ENCODE measurements at regions not wholly inside any gene's neighbourhood (a gene's known extent, or its start where the extent isn't known, plus 50 kb on each side); places are given as distances from the start of the nearest gene placed in this dataset.

DNA sequence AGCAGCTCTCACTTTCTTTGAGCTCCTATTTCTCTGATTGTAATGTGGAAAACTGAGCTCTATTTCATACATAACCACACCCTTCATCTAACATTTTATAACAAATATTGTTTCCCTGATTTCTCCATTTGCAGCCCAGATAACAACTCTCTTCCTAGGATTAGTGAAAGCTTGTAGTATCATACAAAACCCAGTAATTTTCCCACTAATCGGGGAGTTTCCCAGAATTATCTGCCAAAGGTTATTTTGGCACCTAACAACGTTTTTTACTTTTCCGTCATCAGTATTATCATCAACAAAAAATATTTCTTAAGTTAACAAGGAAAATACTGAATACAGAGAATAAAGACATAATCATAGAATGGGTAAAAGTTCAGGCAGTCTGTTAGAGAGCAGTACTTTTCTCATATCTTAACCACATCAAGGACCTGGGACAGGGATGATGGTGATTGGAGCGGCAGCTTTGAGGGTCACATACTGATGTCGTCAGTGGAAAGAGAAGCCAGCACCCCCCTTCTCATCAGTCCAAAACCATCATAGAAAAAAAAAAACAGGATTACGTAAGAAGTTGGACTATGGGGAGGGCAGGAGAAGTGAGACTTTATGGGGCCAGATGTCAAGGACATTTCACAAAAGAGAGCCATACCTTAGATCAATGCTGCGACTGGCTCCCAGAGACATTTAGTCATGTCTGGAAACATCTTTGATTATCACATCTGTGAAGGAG is 166.1 kb upstream of the TNFAIP3 start:
- ChIA-PET RAD21 (ENCODE audit: unreplicated experiment) (interaction anchor here (0.9 to 2.1 kb wide), 6 partner anchors 38 to 306 kb away, joined by 3 to 8 read pairs (median 4); partner anchors contain the start of gene TNFAIP3), CTCF (interaction anchor here (0.8 to 6.2 kb wide), 5 partner anchors 14 to 275 kb away, joined by 3 to 97 read pairs (median 11); no protein-coding TSS in a partner anchor), SMC1A (ENCODE audit: uncharacterized antibody, unreplicated experiment) (interaction anchor here (1.0 to 10.7 kb wide), 2 partner anchors 37 to 244 kb away, joined by 4 to 236 read pairs; no protein-coding TSS in a partner anchor), POLR2A (no interaction called here)
- 88% methylated on average over 7 of the region's 7 CpGs for WGBS (ENCODE audit: insufficient coverage, insufficient replicate concordance, low lambda C conversion rate, missing lambda C conversion rate)
- Histone ChIP-seq H3K9ac (ENCODE audit: control insufficient read depth, insufficient read depth, low read length) (no peak overlapping the region), H3K4me3 (no peak overlapping the region), H3K9me3 (replicated peaks; ENCODE audit: control insufficient read depth, insufficient read depth, low read length) (no peaks in the 10 kb centered on the region), H3K36me3 (ENCODE audit: control insufficient read depth in 2 of 2, insufficient read depth in 2 of 2, low read length in 1 of 2) (no peaks in the 10 kb centered on the region), H3K27ac (ENCODE audit: control insufficient read depth, insufficient read depth) (no peak overlapping the region), H3K4me1 (ENCODE audit: control insufficient read depth, insufficient read depth, low read length) (peaks cover 18% of the 10 kb centered on the region), H3K4me2 (ENCODE audit: control insufficient read depth, insufficient read depth) (no peak overlapping the region), H3K27me3 (replicated peaks in 1 of 2; ENCODE audit: control insufficient read depth in 2 of 2, insufficient read depth in 2 of 2, low read length in 1 of 2) (no peaks in the 10 kb centered on the region), H4K20me1 (ENCODE audit: control insufficient read depth, insufficient read depth) (no peaks in the 10 kb centered on the region), H3K79me2 (ENCODE audit: control insufficient read depth, insufficient read depth, low read length) (peaks cover 4% of the 10 kb centered on the region), H2AFZ (ENCODE audit: control insufficient read depth, low read depth, low read length) (no peak overlapping the region)
- FAIRE-seq (no peak), ATAC-seq (no peak), DNase-seq (ENCODE audit: low read depth, low spot score) (no peak)
- no TSS peak for BruUV-seq (replicated peaks)
- intact Hi-C loops (cut with micrococcal nuclease; ENCODE audit: unreplicated experiment) = no loop called here
- TF ChIP-seq SMAD5 (IDR thresholded peaks at IDR 0.05; ENCODE audit: low read depth) (no peak), RAD51 (IDR thresholded peaks at IDR 0.05) (no peak), NR2F1 (conservative IDR thresholded peaks at IDR 0.05) (no peak), TAF1 (IDR thresholded peaks at IDR 0.05; ENCODE audit: borderline replicate concordance, low read depth, low read length) (no peak), SMC3 (IDR thresholded peaks at IDR 0.05; ENCODE audit: borderline replicate concordance, low read length) (no peak), CHD4 (IDR thresholded peaks at IDR 0.05) (no peak), LARP7 (IDR thresholded peaks at IDR 0.05) (no peak), RELA (IDR thresholded peaks at IDR 0.05; ENCODE audit: borderline replicate concordance, partially characterized antibody) (no peak), RFX5 (IDR thresholded peaks at IDR 0.05; ENCODE audit: low read depth, low read length) (no peak)
- TF ChIP-seq, protein P1, sequence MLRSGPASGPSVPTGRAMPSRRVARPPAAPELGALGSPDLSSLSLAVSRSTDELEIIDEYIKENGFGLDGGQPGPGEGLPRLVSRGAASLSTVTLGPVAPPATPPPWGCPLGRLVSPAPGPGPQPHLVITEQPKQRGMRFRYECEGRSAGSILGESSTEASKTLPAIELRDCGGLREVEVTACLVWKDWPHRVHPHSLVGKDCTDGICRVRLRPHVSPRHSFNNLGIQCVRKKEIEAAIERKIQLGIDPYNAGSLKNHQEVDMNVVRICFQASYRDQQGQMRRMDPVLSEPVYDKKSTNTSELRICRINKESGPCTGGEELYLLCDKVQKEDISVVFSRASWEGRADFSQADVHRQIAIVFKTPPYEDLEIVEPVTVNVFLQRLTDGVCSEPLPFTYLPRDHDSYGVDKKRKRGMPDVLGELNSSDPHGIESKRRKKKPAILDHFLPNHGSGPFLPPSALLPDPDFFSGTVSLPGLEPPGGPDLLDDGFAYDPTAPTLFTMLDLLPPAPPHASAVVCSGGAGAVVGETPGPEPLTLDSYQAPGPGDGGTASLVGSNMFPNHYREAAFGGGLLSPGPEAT (IDR thresholded peaks at IDR 0.05; ENCODE audit: low read depth) = no peak
- TF ChIP-seq, protein P2, sequence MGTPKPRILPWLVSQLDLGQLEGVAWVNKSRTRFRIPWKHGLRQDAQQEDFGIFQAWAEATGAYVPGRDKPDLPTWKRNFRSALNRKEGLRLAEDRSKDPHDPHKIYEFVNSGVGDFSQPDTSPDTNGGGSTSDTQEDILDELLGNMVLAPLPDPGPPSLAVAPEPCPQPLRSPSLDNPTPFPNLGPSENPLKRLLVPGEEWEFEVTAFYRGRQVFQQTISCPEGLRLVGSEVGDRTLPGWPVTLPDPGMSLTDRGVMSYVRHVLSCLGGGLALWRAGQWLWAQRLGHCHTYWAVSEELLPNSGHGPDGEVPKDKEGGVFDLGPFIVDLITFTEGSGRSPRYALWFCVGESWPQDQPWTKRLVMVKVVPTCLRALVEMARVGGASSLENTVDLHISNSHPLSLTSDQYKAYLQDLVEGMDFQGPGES (IDR thresholded peaks at IDR 0.05) = no peak
- TF ChIP-seq, protein P3, sequence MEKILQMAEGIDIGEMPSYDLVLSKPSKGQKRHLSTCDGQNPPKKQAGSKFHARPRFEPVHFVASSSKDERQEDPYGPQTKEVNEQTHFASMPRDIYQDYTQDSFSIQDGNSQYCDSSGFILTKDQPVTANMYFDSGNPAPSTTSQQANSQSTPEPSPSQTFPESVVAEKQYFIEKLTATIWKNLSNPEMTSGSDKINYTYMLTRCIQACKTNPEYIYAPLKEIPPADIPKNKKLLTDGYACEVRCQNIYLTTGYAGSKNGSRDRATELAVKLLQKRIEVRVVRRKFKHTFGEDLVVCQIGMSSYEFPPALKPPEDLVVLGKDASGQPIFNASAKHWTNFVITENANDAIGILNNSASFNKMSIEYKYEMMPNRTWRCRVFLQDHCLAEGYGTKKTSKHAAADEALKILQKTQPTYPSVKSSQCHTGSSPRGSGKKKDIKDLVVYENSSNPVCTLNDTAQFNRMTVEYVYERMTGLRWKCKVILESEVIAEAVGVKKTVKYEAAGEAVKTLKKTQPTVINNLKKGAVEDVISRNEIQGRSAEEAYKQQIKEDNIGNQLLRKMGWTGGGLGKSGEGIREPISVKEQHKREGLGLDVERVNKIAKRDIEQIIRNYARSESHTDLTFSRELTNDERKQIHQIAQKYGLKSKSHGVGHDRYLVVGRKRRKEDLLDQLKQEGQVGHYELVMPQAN (conservative IDR thresholded peaks at IDR 0.05) = no peak
- in situ Hi-C loops (cut with MboI) = loop anchor here (10.0 kb wide), 1 partner anchor 304 kb away; no protein-coding TSS in a partner anchor
